K562 (cell line): ENCODE measurements at regions not wholly inside any gene's neighbourhood (a gene's known extent, or its start where the extent isn't known, plus 50 kb on each side); places are given as distances from the start of the nearest gene placed in this dataset.

ENCODE experiments used
- ATAC-seq: fragments of 200-7000 bp; cut with Tn5 transposase; 3 replicates; pipeline ENCODE4 v1.9.1; 2020; ENCODE audit warnings: moderate library complexity
- BruUV-seq: library from RNA; stranded (reverse); fragments of 400-500 nt; replicated peaks from 2 replicates; lab custom pipeline; 2021; lab: Mats Ljungman, UMichigan
- CTCF ChIA-PET: fragments of 300-600 bp; formaldehyde crosslinking; extraction: SDS; loops from one replicate; lab custom pipeline; 2021; ENCODE audit warnings: low intra/inter-chr PET ratio; lab: Yijun Ruan, JAX
- POLR2A ChIA-PET: fragments of 300-600, 350-650 bp; sonication (Branson Sonifier 250); formaldehyde crosslinking; extraction: SDS; loops from one replicate; lab custom pipeline; 2021; ENCODE audit warnings: antibody characterized with exemption, inconsistent platforms; lab: Yijun Ruan, JAX
- DNase-seq, 4 experiments: peaks; one replicate each; pipeline versions ENCODE4 v3.0.0 to v3.0.0-alpha.2; 2011 to 2018; ENCODE audit warnings: low spot score in 3 of 4, mixed read lengths in 3 of 4; ENCODE audit errors: extremely low read depth in 1 of 4
- FAIRE-seq: peaks from 2 replicates; lab custom pipeline; 2011; peaks lifted over from hg19 to GRCh38; lab: Jason Lieb, UNC
- H2AFZ ChIP-seq: 2 replicates; pipeline ENCODE4 v1.6.0; 2011; ENCODE audit warnings: low read depth, low read length, control low read depth, inconsistent platforms
- H3K27ac ChIP-seq: fragments of 200-600 bp; 3 replicates; pipeline ENCODE4 v1.8.0; 2011; ENCODE audit warnings: low read depth, mild to moderate bottlenecking, control low read depth, inconsistent platforms, low read length, moderate library complexity, mixed read lengths; ENCODE audit errors: extremely low read depth
- H3K27me3 ChIP-seq, 2 experiments: fragments of 300-600 bp in 1 of 2; 2 replicates in 1 of 2; 3 replicates in 1 of 2; pipeline versions ENCODE4 v1.6.0 to v1.8.0; 2011; ENCODE audit warnings: inconsistent platforms in 2 of 2, low read length in 2 of 2, mild to moderate bottlenecking in 1 of 2, mixed read lengths in 1 of 2, moderate library complexity in 1 of 2; ENCODE audit not compliant: control insufficient read depth in 2 of 2, insufficient read depth in 2 of 2
- H3K36me3 ChIP-seq: fragments of 300-600 bp; 3 replicates; pipeline ENCODE4 v1.8.0; 2011; ENCODE audit warnings: mild to moderate bottlenecking, low read length, inconsistent platforms; ENCODE audit not compliant: control insufficient read depth, insufficient read depth
- H3K4me1 ChIP-seq, 2 experiments: fragments of 200-600 bp in 1 of 2; replicated peaks in 1 of 2; 2 replicates in 1 of 2; 3 replicates in 1 of 2; pipeline versions ENCODE4 v1.5.1 to v1.8.0; 2011; ENCODE audit warnings: inconsistent platforms in 2 of 2, low read length in 2 of 2, mild to moderate bottlenecking in 1 of 2, mixed read lengths in 1 of 2, moderate library complexity in 1 of 2; ENCODE audit not compliant: control insufficient read depth in 2 of 2, insufficient read depth in 2 of 2
- H3K4me2 ChIP-seq: 2 replicates; pipeline ENCODE4 v1.6.1; 2011; ENCODE audit warnings: low read length, control low read depth, inconsistent platforms, mixed read lengths; ENCODE audit not compliant: insufficient read depth
- H3K4me3 ChIP-seq: fragments of 200-600 bp; sonication (generic), shearing (Covaris generic); 2 replicates; pipeline ENCODE4 v1.5.1; 2016; ENCODE audit warnings: control low read depth, inconsistent platforms
- H3K79me2 ChIP-seq: fragments of 200-600 bp; 3 replicates; pipeline ENCODE4 v1.8.0; 2011; ENCODE audit warnings: low read length, inconsistent platforms; ENCODE audit not compliant: control insufficient read depth, insufficient read depth
- H3K9ac ChIP-seq, 2 experiments: 2 replicates each; pipeline versions ENCODE4 v1.6.0 to v1.6.1; 2011; ENCODE audit warnings: low read depth in 2 of 2, low read length in 2 of 2, control low read depth in 1 of 2, inconsistent platforms in 1 of 2, mild to moderate bottlenecking in 1 of 2, mixed read lengths in 1 of 2; ENCODE audit not compliant: insufficient read depth in 1 of 2
- H3K9me1 ChIP-seq: one replicate; pipeline ENCODE4 v1.6.0; 2011; ENCODE audit warnings: inconsistent platforms, mild to moderate bottlenecking, low read length, moderate library complexity; ENCODE audit not compliant: control insufficient read depth, insufficient read depth
- H3K9me3 ChIP-seq: replicated peaks from 2 replicates; pipeline ENCODE4 v1.5.1; 2011; ENCODE audit warnings: low read depth, low read length, inconsistent platforms; ENCODE audit not compliant: control insufficient read depth, insufficient read depth
- H4K20me1 ChIP-seq: replicated peaks from 2 replicates; pipeline ENCODE4 v1.6.1; 2011; ENCODE audit warnings: low read length, inconsistent platforms, mixed read lengths; ENCODE audit not compliant: control insufficient read depth, insufficient read depth
- ARID1B ChIP-seq: fragments of 450-650 bp; IDR thresholded peaks from 2 replicates; pipeline ENCODE4 v1.6.1; 2016; ENCODE audit warnings: antibody characterized with exemption, mild to moderate bottlenecking, inconsistent platforms
- ATF3 ChIP-seq, 2 experiments: fragments of 450-650 bp in 1 of 2; sonication (generic) in 1 of 2; formaldehyde crosslinking in 1 of 2; IDR thresholded peaks in 1 of 2; conservative IDR thresholded peaks in 1 of 2; 2 replicates each; pipeline versions ENCODE4 v1.6.1 to v1.8.1; 2016 to 2023; ENCODE audit warnings: mild to moderate bottlenecking in 2 of 2, moderate library complexity in 2 of 2, inconsistent platforms in 1 of 2, missing genetic modification reagents in 1 of 2
- COPS2 ChIP-seq: fragments of 450-650 bp; conservative IDR thresholded peaks from 2 replicates; pipeline ENCODE4 v1.6.1; 2016; ENCODE audit warnings: mild to moderate bottlenecking, moderate library complexity
- CREB3L1 ChIP-seq: fragments of 450-650 bp; IDR thresholded peaks from 2 replicates; pipeline ENCODE4 v1.6.1; 2014; ENCODE audit warnings: low read depth, mild to moderate bottlenecking, moderate library complexity, borderline replicate concordance
- HNRNPLL ChIP-seq: fragments of 200-400 bp; formaldehyde crosslinking; IDR thresholded peaks from 2 replicates; pipeline ENCODE4 v1.6.1; 2017; ENCODE audit warnings: low read length, low read depth, mild to moderate bottlenecking; ENCODE audit not compliant: poor library complexity, severe bottlenecking
- MAX ChIP-seq: sonication (generic); formaldehyde crosslinking; IDR thresholded peaks from 2 replicates; pipeline ENCODE4 v1.9.0; 2022; ENCODE audit warnings: mild to moderate bottlenecking, missing genetic modification reagents
- NONO ChIP-seq, 2 experiments: fragments of 200-400 bp in 1 of 2; fragments of 450-650 bp in 1 of 2; formaldehyde crosslinking in 1 of 2; IDR thresholded peaks; 2 replicates each; pipeline ENCODE4 v1.6.1; 2017; ENCODE audit warnings: low read depth in 2 of 2, mild to moderate bottlenecking in 2 of 2, moderate library complexity in 2 of 2, low read length in 1 of 2
- POLR2AphosphoS5 ChIP-seq: IDR thresholded peaks from 2 replicates; pipeline ENCODE4 v1.6.1; 2011; ENCODE audit warnings: mild to moderate bottlenecking, low read depth, low read length, moderate library complexity; ENCODE audit not compliant: control insufficient read depth, insufficient read depth
- SIX5 ChIP-seq, 2 experiments: IDR thresholded peaks; 2 replicates each; pipeline ENCODE4 v1.6.1; 2011; ENCODE audit warnings: low read length in 2 of 2, borderline replicate concordance in 1 of 2, low read depth in 1 of 2, mild to moderate bottlenecking in 1 of 2, moderate library complexity in 1 of 2; ENCODE audit not compliant: insufficient read depth in 1 of 2
- TARDBP ChIP-seq: fragments of 450-650 bp; IDR thresholded peaks from 2 replicates; pipeline ENCODE4 v1.6.1; 2016
- ZBTB49 ChIP-seq: sonication (generic); formaldehyde crosslinking; IDR thresholded peaks from 2 replicates; pipeline ENCODE4 v1.8.0; 2022; ENCODE audit warnings: missing genetic modification reagents, mild to moderate bottlenecking, borderline replicate concordance
- ZC3H8 ChIP-seq: fragments of 450-650 bp; IDR thresholded peaks from 2 replicates; pipeline ENCODE4 v1.6.1; 2017
- ZNF280B ChIP-seq: fragments of 250-450 bp; sonication (Bioruptor Pico); IDR thresholded peaks from 2 replicates; pipeline ENCODE4 v1.5.1; 2021; ENCODE audit warnings: mild to moderate bottlenecking
- WGBS: fragments of 100-300 bp; shearing (Covaris generic); methylation state at CpG from one replicate; pipeline ENCODE4 v1.1.6; 2016; ENCODE audit warnings: low coverage, mixed read lengths; ENCODE audit not compliant: insufficient coverage; ENCODE audit errors: missing lambda C conversion rate; 5-methylcytosine and 5-hydroxymethylcytosine counted together
- in situ Hi-C: fragments of 300-500 bp; cut with MboI; formaldehyde crosslinking; loops from 4 replicates; pipeline ENCODE4 v1.15.0; 2018; ENCODE audit warnings: inconsistent platforms, mixed read lengths
- intact Hi-C: fragments of 100-400 bp; cut with micrococcal nuclease; formaldehyde crosslinking; loops from 2 replicates; pipeline ENCODE4 v1.14.2; 2022

- Histone ChIP-seq H2AFZ (no peak overlapping the region), H3K27me3 (peaks cover 0 to 5% of the 10 kb centered on the region in 2 experiments; a peak in 1 of 5 replicates), H3K36me3 (no peaks in the 10 kb centered on the region), H3K9me1 (no peaks in the 10 kb centered on the region), H3K79me2 (no peaks in the 10 kb centered on the region), H3K4me2 (no peak overlapping the region), H3K4me1 (no peaks in the 10 kb centered on the region), H3K9ac (no peak overlapping the region), H3K27ac (no peak overlapping the region), H3K9me3 (no peaks in the 10 kb centered on the region), H4K20me1 (no peaks in the 10 kb centered on the region), H3K4me3 (no peak overlapping the region)
- intact Hi-C loops: no loop called here
- DNase-seq (no peak), FAIRE-seq (no peak), ATAC-seq (no peak)
- POLR2A ChIA-PET: no interaction called here
- TF ChIP-seq TARDBP: no peak
- TF ChIP-seq POLR2AphosphoS5: no peak
- no peak for TF ChIP-seq MAX (CRISPR knock-in tag)
- no peak for TF ChIP-seq ZC3H8
- no peak for TF ChIP-seq ZBTB49 (CRISPR knock-in tag)
- no peak for TF ChIP-seq COPS2
- TF ChIP-seq ARID1B: no peak
- no peak for TF ChIP-seq CREB3L1
- no peak for TF ChIP-seq NONO (IDR thresholded peaks at IDR 0.05; ENCODE audit: low read depth in 2 of 2, low read length in 1 of 2)
- no peak for TF ChIP-seq ATF3 (IDR thresholded peaks at IDR 0.05)
- no peak for TF ChIP-seq ATF3 (CRISPR knock-in tag; conservative IDR thresholded peaks at IDR 0.05)
- no peak for TF ChIP-seq HNRNPLL
- TF ChIP-seq ZNF280B (CRISPR knock-in tag): no peak
- no peak for TF ChIP-seq SIX5 (IDR thresholded peaks at IDR 0.05; ENCODE audit: borderline replicate concordance in 1 of 2, insufficient read depth in 1 of 2, low read depth in 1 of 2, low read length in 2 of 2)
- CTCF ChIA-PET: no interaction called here
- 0% methylated on average over 10 of the region's 13 CpGs for WGBS
- BruUV-seq: no TSS peak
- in situ Hi-C loops: no loop called here
Observed at GRCh38 chr17:5921512-5922282, 148.5 kb upstream of the WSCD1 start.
